Hepatocyte (in vitro differentiated cells): ENCODE measurements at regions not wholly inside any gene's neighbourhood (a gene's known extent, or its start where the extent isn't known, plus 50 kb on each side); places are given as distances from the start of the nearest gene placed in this dataset.

Source experiments
- DNase-seq: peaks from one replicate; pipeline ENCODE4 v3.0.0-alpha.2; 2016; ENCODE audit warnings: low spot score
- H2AFZ ChIP-seq: fragments of 200-600 bp; sonication (generic); 2 replicates; pipeline ENCODE4 v1.6.0; 2016; ENCODE audit warnings: antibody characterized with exemption, mild to moderate bottlenecking
- H3K27ac ChIP-seq: fragments of 200-600 bp; sonication (generic); 2 replicates; pipeline ENCODE4 v1.5.1; 2016; ENCODE audit warnings: mild to moderate bottlenecking
- H3K27me3 ChIP-seq: fragments of 200-600 bp; sonication (generic); 2 replicates; pipeline ENCODE4 v1.6.1; 2016
- H3K36me3 ChIP-seq: fragments of 200-600 bp; sonication (generic); replicated peaks from 2 replicates; pipeline ENCODE4 v1.5.1; 2016; ENCODE audit warnings: low read depth; ENCODE audit not compliant: insufficient read depth
- H3K4me1 ChIP-seq: fragments of 200-600 bp; sonication (generic); 2 replicates; pipeline ENCODE4 v1.5.1; 2016; ENCODE audit warnings: mild to moderate bottlenecking, moderate library complexity; ENCODE audit not compliant: insufficient read depth
- H3K4me2 ChIP-seq: fragments of 200-600 bp; sonication (generic); 2 replicates; pipeline ENCODE4 v1.6.0; 2016
- H3K4me3 ChIP-seq: fragments of 200-600 bp; sonication (generic); 2 replicates; pipeline ENCODE4 v1.5.1; 2016; ENCODE audit warnings: mild to moderate bottlenecking
- H3K79me2 ChIP-seq: fragments of 200-600 bp; sonication (generic); 2 replicates; pipeline ENCODE4 v1.6.0; 2017; ENCODE audit warnings: mild to moderate bottlenecking
- H3K9me2 ChIP-seq: fragments of 200-600 bp; sonication (generic); replicated peaks from 2 replicates; pipeline ENCODE4 v1.6.0; 2017; ENCODE audit warnings: mild to moderate bottlenecking; ENCODE audit not compliant: insufficient read depth
- H3K9me3 ChIP-seq: fragments of 200-600 bp; sonication (generic); 2 replicates; pipeline ENCODE4 v1.5.1; 2016; ENCODE audit warnings: low read depth, mild to moderate bottlenecking
- H4K20me1 ChIP-seq: fragments of 200-600 bp; sonication (generic); 2 replicates; pipeline ENCODE4 v1.6.0; 2016; ENCODE audit warnings: mild to moderate bottlenecking; ENCODE audit not compliant: insufficient read depth, poor library complexity, severe bottlenecking
- EZH2 ChIP-seq: fragments of 200-600 bp; sonication (generic); IDR thresholded peaks from 2 replicates; pipeline ENCODE4 v1.6.1; 2016; ENCODE audit warnings: antibody characterized with exemption, mild to moderate bottlenecking, borderline replicate concordance
- EZH2phosphoT487 ChIP-seq: fragments of 200-600 bp; sonication (generic); IDR thresholded peaks from one replicate; pipeline ENCODE4 v1.6.1; 2018; ENCODE audit warnings: antibody characterized with exemption, mild to moderate bottlenecking, low read depth, moderate library complexity; ENCODE audit not compliant: unreplicated experiment, severe bottlenecking
- WGBS: methylation state at CpG from one replicate; pipeline ENCODE4 v1.1.6; 2016; ENCODE audit warnings: low lambda C conversion rate; ENCODE audit errors: missing lambda C conversion rate; 5-methylcytosine and 5-hydroxymethylcytosine counted together
- TF ChIP-seq, protein P1 (sequence below): fragments of 200-600 bp; sonication (generic); IDR thresholded peaks from 2 replicates; pipeline ENCODE4 v1.5.1; 2016; ENCODE audit warnings: antibody characterized with exemption, mild to moderate bottlenecking; ENCODE audit not compliant: poor library complexity

DNA sequence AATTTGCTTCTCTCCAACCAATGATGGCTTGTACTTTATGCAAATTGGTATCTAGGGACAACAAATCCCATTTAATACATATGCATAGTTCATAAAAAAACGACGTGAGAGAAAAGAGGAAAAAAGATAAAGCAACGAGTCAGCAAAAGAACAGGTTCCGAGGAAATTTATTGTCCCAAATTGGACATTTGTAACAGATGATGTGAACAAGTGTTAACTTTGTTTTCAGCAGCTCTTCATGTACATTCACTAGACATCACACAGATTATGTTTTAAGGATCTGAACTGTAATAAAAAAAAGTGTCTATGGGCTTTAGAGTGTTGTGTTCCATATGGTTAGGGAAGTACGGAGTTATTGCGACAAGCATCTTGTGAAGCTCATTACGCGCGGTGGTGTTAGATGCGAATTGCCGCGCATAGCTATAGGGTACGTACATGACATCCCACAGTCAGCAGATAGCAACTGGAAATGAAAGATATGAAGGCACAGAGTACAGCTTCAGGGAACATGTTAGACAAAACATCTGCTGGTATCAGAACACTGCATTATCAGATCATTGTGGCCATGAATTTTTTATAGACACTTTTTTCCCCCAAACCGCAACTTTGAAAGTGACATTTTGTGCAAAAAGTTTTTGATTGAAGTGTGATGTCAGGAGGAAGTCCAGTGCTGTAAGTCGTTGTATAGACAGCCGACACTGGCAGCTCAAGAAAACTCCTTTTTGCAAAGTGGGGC is 1073.1 kb upstream of the FANCL start:
- WGBS: 91% methylated on average over 16 of the region's 16 CpGs

DNA sequence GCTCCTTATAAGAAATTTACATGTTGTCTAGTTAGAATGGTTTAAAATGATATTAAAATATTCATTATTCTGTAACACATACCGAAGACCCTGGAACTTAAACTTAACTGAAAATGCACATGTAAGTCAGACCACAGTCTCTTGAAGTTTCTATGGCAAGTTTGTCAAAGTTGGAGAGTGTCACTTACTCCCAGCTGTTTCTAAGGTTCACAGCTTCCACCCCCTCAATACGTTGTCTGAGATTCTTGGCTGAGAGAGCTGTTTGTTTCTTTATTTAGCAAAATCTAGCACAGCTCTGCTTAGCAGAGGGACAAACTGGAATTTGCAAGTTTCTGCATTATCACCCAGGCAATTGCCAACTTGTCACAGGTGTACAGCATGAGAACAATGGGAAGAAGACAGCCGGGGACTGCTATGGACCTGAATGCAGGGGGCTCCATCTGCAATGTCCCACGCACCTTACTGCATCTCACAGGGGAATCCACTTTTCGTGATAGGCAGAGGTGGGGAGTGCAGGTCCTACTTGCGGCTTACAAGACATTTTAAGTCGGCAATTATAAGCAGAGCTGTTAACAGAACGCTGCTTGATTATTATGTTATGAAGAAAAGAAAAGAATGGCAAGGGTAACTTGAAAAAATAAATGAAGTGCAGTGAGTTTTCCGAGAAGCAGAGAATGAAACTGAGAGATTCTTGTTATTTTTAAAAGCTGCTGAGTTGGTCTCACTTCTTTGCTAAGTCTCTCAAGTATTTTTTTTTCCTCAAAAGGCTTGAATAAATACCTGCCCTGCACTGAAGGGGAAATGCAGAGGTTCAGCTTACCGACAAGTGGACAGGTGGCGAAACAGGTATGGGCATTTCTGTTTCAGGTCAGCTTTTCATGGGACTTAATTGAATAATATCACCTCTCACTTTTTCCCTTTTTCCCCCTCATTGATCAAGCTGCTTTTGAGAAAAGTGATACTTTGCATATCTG is 1072.1 kb upstream of the FANCL start:
- WGBS: 80% methylated on average over 11 of the region's 11 CpGs
- H3K9me3 ChIP-seq: no peaks in the 10 kb centered on the region
- no peak overlapping the region for H3K4me2 ChIP-seq
- no peaks in the 10 kb centered on the region for H3K4me1 ChIP-seq
- no peaks in the 10 kb centered on the region for H3K9me2 ChIP-seq
- H3K4me3 ChIP-seq: no peak overlapping the region
- H4K20me1 ChIP-seq: no peaks in the 10 kb centered on the region
- DNase-seq: no peak
- H3K27ac ChIP-seq: no peak overlapping the region
- TF ChIP-seq EZH2phosphoT487 (no peak), EZH2 (no peak)
- TF ChIP-seq, protein P1, sequence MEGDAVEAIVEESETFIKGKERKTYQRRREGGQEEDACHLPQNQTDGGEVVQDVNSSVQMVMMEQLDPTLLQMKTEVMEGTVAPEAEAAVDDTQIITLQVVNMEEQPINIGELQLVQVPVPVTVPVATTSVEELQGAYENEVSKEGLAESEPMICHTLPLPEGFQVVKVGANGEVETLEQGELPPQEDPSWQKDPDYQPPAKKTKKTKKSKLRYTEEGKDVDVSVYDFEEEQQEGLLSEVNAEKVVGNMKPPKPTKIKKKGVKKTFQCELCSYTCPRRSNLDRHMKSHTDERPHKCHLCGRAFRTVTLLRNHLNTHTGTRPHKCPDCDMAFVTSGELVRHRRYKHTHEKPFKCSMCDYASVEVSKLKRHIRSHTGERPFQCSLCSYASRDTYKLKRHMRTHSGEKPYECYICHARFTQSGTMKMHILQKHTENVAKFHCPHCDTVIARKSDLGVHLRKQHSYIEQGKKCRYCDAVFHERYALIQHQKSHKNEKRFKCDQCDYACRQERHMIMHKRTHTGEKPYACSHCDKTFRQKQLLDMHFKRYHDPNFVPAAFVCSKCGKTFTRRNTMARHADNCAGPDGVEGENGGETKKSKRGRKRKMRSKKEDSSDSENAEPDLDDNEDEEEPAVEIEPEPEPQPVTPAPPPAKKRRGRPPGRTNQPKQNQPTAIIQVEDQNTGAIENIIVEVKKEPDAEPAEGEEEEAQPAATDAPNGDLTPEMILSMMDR: no peak
- H3K36me3 ChIP-seq: no peaks in the 10 kb centered on the region
- H3K79me2 ChIP-seq: no peaks in the 10 kb centered on the region
- no peak overlapping the region for H2AFZ ChIP-seq
- H3K27me3 ChIP-seq: no peaks in the 10 kb centered on the region

More for the DNA sequence above, 1073.1 kb upstream of the FANCL start:
- Histone ChIP-seq H3K4me1 (no peaks in the 10 kb centered on the region), H3K4me2 (no peak overlapping the region), H3K27me3 (no peaks in the 10 kb centered on the region), H3K9me3 (no peaks in the 10 kb centered on the region), H3K79me2 (no peaks in the 10 kb centered on the region), H3K27ac (no peak overlapping the region), H3K36me3 (no peaks in the 10 kb centered on the region), H3K9me2 (no peaks in the 10 kb centered on the region), H3K4me3 (no peak overlapping the region), H4K20me1 (no peaks in the 10 kb centered on the region), H2AFZ (no peak overlapping the region)
- TF ChIP-seq EZH2phosphoT487: no peak
- TF ChIP-seq EZH2: no peak
- TF ChIP-seq, protein P1: no peak
- DNase-seq: no peak

DNA sequence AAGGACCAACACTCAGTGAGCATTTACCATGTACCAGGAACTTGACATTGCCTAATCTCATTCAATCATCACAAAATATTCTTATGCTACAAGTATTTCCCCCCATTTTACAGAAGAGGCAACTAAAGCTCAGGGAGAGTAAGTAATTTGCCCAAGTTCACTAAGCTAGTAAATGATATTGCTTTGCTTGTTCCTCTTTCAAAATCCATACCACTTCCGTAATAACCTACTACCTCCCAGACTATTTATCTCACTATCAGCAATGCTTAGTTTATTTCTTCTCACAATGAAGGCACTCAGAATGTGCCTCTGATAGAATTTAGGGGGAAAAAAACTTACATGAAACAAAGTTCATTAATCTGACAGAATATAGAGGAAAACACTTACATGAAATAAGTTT is 1070.9 kb upstream of the FANCL start:
- Histone ChIP-seq H3K9me3 (no peaks in the 10 kb centered on the region), H3K4me1 (no peaks in the 10 kb centered on the region), H3K27me3 (no peaks in the 10 kb centered on the region), H3K36me3 (no peaks in the 10 kb centered on the region), H3K4me2 (no peak overlapping the region), H3K27ac (no peak overlapping the region), H4K20me1 (no peaks in the 10 kb centered on the region), H3K9me2 (no peaks in the 10 kb centered on the region), H3K4me3 (no peak overlapping the region), H3K79me2 (no peaks in the 10 kb centered on the region), H2AFZ (no peak overlapping the region)
- DNase-seq: no peak
- TF ChIP-seq EZH2: no peak
- TF ChIP-seq EZH2phosphoT487: no peak
- TF ChIP-seq, protein P1: no peak
- WGBS: 83% methylated on average over 1 of the region's 1 CpG
